Right atrium auricular region (tissue), 2 donors: ENCODE measurements at regions not wholly inside any gene's neighbourhood (a gene's known extent, or its start where the extent isn't known, plus 50 kb on each side); places are given as distances from the start of the nearest gene placed in this dataset.
A peak's percentile ranks its signal among the peaks of the same experiment; 100 is the strongest.

Source experiments
- DNase-seq: peaks from one replicate; pipeline ENCODE4 v3.0.0-alpha.2; 2019; ENCODE audit warnings: low spot score
- H3K27ac ChIP-seq, 2 donors: fragments of 200-600 bp; sonication (generic); 1 replicate in 1 of 2; 2 replicates in 1 of 2; pipeline ENCODE4 v1.5.1; 2016 to 2019
- H3K27me3 ChIP-seq, 2 donors: fragments of 200-600 bp; sonication (generic); one replicate each; pipeline versions ENCODE4 v1.5.1 to v1.6.0; 2017 to 2019
- H3K36me3 ChIP-seq: fragments of 200-600 bp; sonication (generic); one replicate; pipeline ENCODE4 v1.5.1; 2016
- H3K4me1 ChIP-seq, 2 donors: fragments of 200-600 bp; sonication (generic); one replicate each; pipeline versions ENCODE4 v1.5.1 to v1.6.0; 2017 to 2019
- H3K4me3 ChIP-seq, 2 donors: fragments of 200-600 bp; sonication (generic); 1 replicate in 1 of 2; 2 replicates in 1 of 2; pipeline ENCODE4 v1.5.1; 2017 to 2019; ENCODE audit warnings: mild to moderate bottlenecking in 1 of 2, moderate library complexity in 1 of 2
- H3K9me3 ChIP-seq, 2 donors: fragments of 200-600 bp; sonication (generic); one replicate each; pipeline ENCODE4 v1.5.1; 2019
- TF ChIP-seq, protein P1 (sequence below), 2 donors: fragments of 200-600 bp; sonication (generic); IDR thresholded peaks; one replicate each; pipeline ENCODE4 v1.5.1; 2019; ENCODE audit warnings: antibody characterized with exemption in 2 of 2

DNA sequence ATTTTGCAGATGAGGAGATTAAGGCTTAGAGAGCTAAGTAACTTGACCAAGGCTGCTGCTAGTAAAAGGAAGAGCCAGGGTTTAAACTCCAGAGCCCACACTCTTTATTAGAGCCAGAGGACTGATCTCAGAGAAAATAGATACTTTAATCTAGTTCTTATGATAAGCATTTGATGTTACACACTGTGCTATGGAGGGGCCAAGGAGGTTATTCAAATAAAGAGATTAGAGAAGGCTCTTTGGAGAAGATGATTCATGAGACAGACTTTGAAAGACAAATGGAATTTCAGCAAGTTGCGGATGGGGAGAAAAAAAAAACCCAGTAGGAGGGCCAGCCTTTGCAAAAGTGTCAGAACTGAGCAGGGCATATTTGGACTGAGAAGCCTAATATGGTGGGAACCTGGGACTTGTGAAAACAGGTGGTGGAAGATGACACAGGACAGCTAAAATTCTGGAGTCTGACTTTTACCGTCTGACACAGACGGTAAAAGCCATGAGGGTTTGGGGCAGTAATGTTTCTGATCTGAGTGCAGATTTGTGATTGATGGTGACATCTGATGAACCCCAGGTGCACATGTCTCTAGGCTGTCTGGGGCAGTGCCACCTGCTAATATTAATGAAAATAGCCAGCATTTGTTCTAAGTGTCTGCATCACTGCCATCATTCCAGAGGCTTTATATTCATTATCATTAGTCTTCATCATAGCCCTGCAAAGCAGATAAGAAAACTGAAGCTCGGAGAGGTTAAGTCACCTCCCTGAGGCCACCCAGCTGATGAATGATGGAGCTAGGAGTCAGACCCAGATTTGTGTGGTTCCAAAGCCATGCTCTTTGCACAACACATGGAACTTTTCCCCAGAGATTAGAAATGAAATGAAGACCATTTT, 65.3 kb upstream of the CXCL14 start:
- Histone ChIP-seq H3K27ac (no peak overlapping the region), H3K4me3 (no peak overlapping the region), H3K27me3 (no peaks in the 10 kb centered on the region), H3K9me3 (no peaks in the 10 kb centered on the region), H3K4me1 (no peaks in the 10 kb centered on the region), H3K36me3 (no peaks in the 10 kb centered on the region)
- TF ChIP-seq, protein P1, sequence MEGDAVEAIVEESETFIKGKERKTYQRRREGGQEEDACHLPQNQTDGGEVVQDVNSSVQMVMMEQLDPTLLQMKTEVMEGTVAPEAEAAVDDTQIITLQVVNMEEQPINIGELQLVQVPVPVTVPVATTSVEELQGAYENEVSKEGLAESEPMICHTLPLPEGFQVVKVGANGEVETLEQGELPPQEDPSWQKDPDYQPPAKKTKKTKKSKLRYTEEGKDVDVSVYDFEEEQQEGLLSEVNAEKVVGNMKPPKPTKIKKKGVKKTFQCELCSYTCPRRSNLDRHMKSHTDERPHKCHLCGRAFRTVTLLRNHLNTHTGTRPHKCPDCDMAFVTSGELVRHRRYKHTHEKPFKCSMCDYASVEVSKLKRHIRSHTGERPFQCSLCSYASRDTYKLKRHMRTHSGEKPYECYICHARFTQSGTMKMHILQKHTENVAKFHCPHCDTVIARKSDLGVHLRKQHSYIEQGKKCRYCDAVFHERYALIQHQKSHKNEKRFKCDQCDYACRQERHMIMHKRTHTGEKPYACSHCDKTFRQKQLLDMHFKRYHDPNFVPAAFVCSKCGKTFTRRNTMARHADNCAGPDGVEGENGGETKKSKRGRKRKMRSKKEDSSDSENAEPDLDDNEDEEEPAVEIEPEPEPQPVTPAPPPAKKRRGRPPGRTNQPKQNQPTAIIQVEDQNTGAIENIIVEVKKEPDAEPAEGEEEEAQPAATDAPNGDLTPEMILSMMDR (IDR thresholded peaks at IDR 0.05) = no peak
- DNase-seq = no peak

DNA sequence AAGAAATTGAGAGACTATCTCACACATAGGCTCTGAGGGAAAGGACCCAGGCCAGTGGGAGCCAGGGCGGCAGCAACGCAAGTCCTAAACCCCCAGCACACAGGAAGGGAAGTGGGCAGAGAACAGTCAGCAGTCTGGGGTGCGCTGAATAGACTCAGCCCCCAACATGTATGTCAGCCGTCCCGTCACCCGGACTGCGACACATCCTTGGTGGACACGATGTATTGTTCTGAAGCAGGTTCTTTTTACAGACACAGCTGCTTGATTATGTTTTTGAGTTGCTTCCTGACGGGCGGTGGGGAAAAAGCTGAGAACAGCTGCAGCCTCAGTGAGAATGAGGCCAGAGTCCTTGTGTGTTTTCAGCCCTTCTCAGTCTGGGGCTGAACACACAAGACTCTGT, 64.1 kb upstream of the CXCL14 start:
- Histone ChIP-seq H3K4me1 (no peaks in the 10 kb centered on the region), H3K27ac (no peak overlapping the region), H3K4me3 (no peak overlapping the region), H3K9me3 (no peaks in the 10 kb centered on the region), H3K36me3 (no peaks in the 10 kb centered on the region), H3K27me3 (no peaks in the 10 kb centered on the region)
- DNase-seq = peak; percentile 49
- TF ChIP-seq, protein P1 (IDR thresholded peaks at IDR 0.05) = no peak

DNA sequence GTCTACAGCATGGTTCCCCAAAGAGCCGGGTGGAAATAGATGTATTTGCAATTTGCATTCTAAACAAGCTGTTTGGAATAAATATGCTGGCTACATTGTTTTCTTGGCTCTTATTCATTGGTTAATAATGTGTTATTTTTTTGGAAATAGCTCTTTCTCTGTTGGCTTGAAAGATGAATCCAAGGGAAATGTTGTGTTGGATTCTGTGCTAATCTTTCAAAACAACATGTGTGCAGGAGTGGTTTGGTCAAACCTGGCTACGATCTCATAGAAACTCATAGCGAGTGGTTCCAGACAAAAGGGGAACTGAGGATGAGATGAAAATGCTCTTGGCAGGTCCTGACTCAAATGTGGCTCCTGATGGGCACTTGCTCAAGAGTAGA, 63.7 kb upstream of the CXCL14 start:
- Histone ChIP-seq H3K27me3 (no peaks in the 10 kb centered on the region), H3K27ac (no peak overlapping the region), H3K4me1 (no peaks in the 10 kb centered on the region), H3K36me3 (no peaks in the 10 kb centered on the region), H3K9me3 (no peaks in the 10 kb centered on the region), H3K4me3 (no peak overlapping the region)
- no peak for DNase-seq
- TF ChIP-seq, protein P1 (IDR thresholded peaks at IDR 0.05) = no peak

DNA sequence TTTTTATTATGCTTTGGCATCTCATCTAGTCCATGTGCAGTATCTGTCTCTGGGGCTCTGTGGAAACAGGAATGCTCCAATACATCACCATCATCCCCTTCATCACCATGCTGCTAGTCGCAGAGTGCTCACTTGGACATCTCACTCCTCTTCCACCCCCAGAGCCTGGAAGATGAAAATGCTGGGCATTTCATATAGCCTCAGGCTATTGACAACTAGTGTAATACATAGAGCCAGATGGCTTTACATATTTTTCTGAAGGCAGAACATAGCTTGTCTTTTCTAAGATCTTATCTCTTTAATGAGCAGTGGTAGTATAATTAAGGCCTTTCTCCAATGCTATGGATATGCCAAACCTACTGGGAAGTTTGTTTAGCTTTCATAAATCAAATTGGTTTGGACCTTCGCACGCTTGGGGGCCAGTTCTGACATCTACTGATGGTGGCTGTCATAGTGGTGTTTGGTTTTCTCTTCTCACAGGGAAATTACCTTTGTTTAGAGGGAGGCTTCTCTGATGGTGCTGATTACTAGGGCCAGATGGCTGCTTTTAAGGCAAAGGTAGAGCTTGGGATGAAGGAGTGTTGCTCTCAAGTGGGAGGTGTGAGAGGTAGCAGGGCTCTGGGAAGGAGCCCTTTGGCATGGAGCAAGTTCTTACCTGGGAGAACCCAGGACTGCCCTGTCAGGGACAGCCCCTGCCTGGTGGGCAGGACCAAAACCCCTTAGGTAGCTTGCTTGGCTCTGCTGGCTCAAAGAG, 63.1 kb upstream of the CXCL14 start:
- no peaks in the 10 kb centered on the region for H3K36me3 ChIP-seq
- TF ChIP-seq, protein P1 (IDR thresholded peaks at IDR 0.05) = no peak
- DNase-seq = no peak
- H3K4me3 ChIP-seq = no peak overlapping the region
- H3K27ac ChIP-seq = no peak overlapping the region
- H3K9me3 ChIP-seq = no peaks in the 10 kb centered on the region
- H3K4me1 ChIP-seq = no peaks in the 10 kb centered on the region
- H3K27me3 ChIP-seq = no peaks in the 10 kb centered on the region

DNA sequence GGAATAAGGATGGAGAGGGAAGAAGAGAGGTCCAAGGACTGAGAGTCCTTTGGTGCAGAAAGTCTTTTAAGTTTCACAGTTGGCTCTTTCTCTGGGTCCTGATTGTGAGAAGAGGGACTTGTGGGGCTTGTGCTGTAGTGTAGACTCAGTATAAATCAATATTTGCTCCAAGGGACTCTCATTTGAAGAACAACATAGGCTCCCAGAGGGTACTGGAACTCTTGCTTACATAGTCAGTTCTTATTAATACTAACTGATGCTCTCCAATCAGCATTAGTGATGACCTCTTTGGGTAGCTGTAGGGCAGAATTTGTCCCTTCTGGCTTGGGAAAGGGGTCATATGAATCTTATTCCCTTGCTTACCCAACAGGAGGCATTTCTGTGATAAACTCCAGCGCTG, 62.5 kb upstream of the CXCL14 start:
- H3K4me1 ChIP-seq = no peaks in the 10 kb centered on the region
- TF ChIP-seq, protein P1 (IDR thresholded peaks at IDR 0.05) = no peak
- no peak for DNase-seq
- no peak overlapping the region for H3K27ac ChIP-seq
- no peaks in the 10 kb centered on the region for H3K36me3 ChIP-seq
- H3K4me3 ChIP-seq = no peak overlapping the region
- H3K9me3 ChIP-seq = no peaks in the 10 kb centered on the region
- H3K27me3 ChIP-seq = no peaks in the 10 kb centered on the region
